ENCODE measurements at regions not wholly inside any gene's neighbourhood (a gene's known extent, or its start where the extent isn't known, plus 50 kb on each side); places are given as distances from the start of the nearest gene placed in this dataset.

DNA sequence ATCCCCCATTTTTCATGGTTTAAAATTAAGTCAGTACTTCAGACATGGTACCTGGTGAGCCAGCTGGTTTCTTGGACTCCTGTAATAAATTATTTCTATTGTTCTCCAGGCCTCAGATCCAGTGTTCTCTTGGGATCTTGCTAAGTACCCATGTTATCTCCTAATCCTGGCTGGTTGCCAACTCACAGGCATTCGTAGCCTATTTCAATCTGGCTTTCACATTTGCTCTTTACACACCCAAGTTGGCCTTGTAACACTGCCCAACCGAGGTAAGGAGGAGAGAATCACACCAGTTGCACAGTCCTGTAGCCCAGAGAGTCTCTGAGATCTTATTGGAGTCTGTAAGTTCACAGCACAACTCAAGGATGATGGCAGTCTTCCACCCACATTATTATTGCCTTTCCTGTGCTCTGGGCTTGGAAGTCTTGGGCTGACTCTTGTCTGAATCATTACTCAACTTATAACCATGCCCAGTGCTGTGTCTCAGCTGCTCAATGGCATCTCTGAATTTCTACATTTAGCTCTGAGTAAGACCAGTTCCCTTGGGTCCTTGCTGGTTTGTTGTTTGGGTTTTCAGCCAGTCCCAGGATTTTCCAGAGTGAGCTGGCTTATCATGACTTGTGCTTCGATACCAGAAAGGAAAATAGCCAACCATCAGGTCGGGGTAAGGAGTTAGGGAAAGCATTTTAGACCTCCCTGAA lies 76.6 kb upstream of the KLF12 start:
- no peak for TF ChIP-seq CTCF (IDR thresholded peaks at IDR 0.05)
- H3K27ac ChIP-seq = peak overlapping the region; percentile 9 to 67
- no peaks in the 10 kb centered on the region for H3K27me3 ChIP-seq

GRCh38 chr13:74206855-74207254 lies 72.7 kb upstream of the KLF12 start:
- Histone ChIP-seq H3K9me3 (no peaks in the 10 kb centered on the region), H3K27me3 (no peaks in the 10 kb centered on the region), H3K36me3 (no peaks in the 10 kb centered on the region), H3K4me1 (peaks cover 0 to 6% of the 10 kb centered on the region in 2 donors), H3K27ac (no peak overlapping the region), H3K4me3 (no peak overlapping the region)
- no peak for TF ChIP-seq CTCF (IDR thresholded peaks at IDR 0.05)
- no peak for DNase-seq (ENCODE audit: low spot score)

More for the DNA sequence above, 76.6 kb upstream of the KLF12 start:
- DNase-seq (ENCODE audit: low spot score) = peak; percentile 67
- no peaks in the 10 kb centered on the region for H3K36me3 ChIP-seq
- no peak overlapping the region for H3K4me3 ChIP-seq
- peaks cover 0 to 6% of the 10 kb centered on the region in 2 donors for H3K4me1 ChIP-seq
- no peaks in the 10 kb centered on the region for H3K9me3 ChIP-seq

DNA sequence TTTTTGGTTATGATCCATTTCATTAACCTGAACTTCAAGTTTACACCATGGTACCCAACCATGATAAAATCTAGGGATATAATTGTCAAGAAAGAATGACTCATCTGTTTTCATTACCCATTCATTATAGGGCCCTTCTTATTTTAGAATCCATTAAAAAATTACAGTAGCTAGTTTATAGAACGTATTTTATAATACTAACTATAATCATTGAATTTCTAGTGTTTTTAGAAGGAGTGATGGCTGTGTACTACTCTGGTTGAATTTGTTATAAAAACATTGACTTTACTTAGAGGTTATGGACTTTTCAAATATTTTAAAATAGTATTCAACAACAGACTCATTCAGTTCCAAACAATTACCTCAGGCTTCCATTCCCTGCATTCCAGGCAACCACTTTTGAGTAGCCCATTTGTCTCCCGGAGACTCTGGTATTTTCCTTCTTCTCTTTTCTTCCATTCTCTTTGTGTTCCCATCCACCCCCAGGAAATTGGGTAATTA lies 71.9 kb upstream of the KLF12 start:
- Histone ChIP-seq H3K27me3 (no peaks in the 10 kb centered on the region), H3K36me3 (no peaks in the 10 kb centered on the region), H3K4me3 (no peak overlapping the region), H3K4me1 (peaks cover 0 to 6% of the 10 kb centered on the region in 2 donors), H3K27ac (no peak overlapping the region), H3K9me3 (no peaks in the 10 kb centered on the region)
- TF ChIP-seq CTCF (IDR thresholded peaks at IDR 0.05) = no peak
- DNase-seq (ENCODE audit: low spot score) = no peak

DNA sequence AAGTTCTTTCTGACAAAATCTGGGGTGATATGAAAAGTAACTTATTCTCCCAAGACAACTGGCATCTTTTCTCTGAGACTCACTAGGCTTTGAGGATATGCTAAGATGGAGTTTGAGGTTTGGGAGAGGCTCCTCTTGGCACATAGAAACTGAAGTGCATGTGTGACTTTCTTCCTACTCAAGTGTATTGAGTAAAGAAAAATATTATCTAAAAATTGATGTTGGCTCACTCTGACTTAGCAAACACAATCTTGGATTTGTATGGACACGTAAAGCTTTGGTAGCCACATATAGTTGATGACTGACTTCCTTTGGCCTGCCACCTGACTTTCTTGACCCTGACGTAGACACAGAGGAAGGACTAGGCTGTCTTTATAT lies 71.1 kb upstream of the KLF12 start:
- peaks cover 0 to under 1% of the 10 kb centered on the region in 2 donors for H3K4me1 ChIP-seq
- no peak overlapping the region for H3K27ac ChIP-seq
- no peak for TF ChIP-seq CTCF (IDR thresholded peaks at IDR 0.05)
- H3K27me3 ChIP-seq = no peaks in the 10 kb centered on the region
- DNase-seq (ENCODE audit: low spot score) = no peak
- no peaks in the 10 kb centered on the region for H3K36me3 ChIP-seq
- no peak overlapping the region for H3K4me3 ChIP-seq
- H3K9me3 ChIP-seq = no peaks in the 10 kb centered on the region

GRCh38 chr13:74204602-74205312 lies 70.6 kb upstream of the KLF12 start:
- DNase-seq (ENCODE audit: low spot score) = no peak
- no peaks in the 10 kb centered on the region for H3K27me3 ChIP-seq
- H3K36me3 ChIP-seq = no peaks in the 10 kb centered on the region
- no peak overlapping the region for H3K27ac ChIP-seq
- H3K4me3 ChIP-seq = no peak overlapping the region
- H3K4me1 ChIP-seq = no peaks in the 10 kb centered on the region
- no peaks in the 10 kb centered on the region for H3K9me3 ChIP-seq
- TF ChIP-seq CTCF (IDR thresholded peaks at IDR 0.05) = no peak
